ENCODE measurements at regions not wholly inside any gene's neighbourhood (a gene's known extent, or its start where the extent isn't known, plus 50 kb on each side); places are given as distances from the start of the nearest gene placed in this dataset.

GRCh38 chr4:116824172-116824571, 261.2 kb downstream of the TRAM1L1 start:
- H3K4me3 ChIP-seq (ENCODE audit: low read depth, low read length): no peak overlapping the region
- DNase-seq (ENCODE audit: low read depth): no peak
- no peak for TF ChIP-seq CTCF (IDR thresholded peaks at IDR 0.05; ENCODE audit: low read depth, low read length, missing control alignments)
- in situ Hi-C loops (cut with HindIII; ENCODE audit: low sequenced_read_pairs): no loop called here

GRCh38 chr4:116811730-116812129, 273.6 kb downstream of the TRAM1L1 start:
- H3K4me3 ChIP-seq (ENCODE audit: low read depth, low read length): no peak overlapping the region
- DNase-seq (ENCODE audit: low read depth): no peak
- no peak for TF ChIP-seq CTCF (IDR thresholded peaks at IDR 0.05; ENCODE audit: low read depth, low read length, missing control alignments)
- in situ Hi-C loops (cut with HindIII; ENCODE audit: low sequenced_read_pairs): no loop called here

- in situ Hi-C loops (cut with HindIII; ENCODE audit: low sequenced_read_pairs): no loop called here
- no peak for TF ChIP-seq CTCF (IDR thresholded peaks at IDR 0.05; ENCODE audit: low read depth, low read length, missing control alignments)
- no peak overlapping the region for H3K4me3 ChIP-seq (ENCODE audit: low read depth, low read length)
- DNase-seq (ENCODE audit: low read depth): no peak
These were observed 289.4 kb downstream of the TRAM1L1 start for GRCh38 chr4:116796022-116796421.

- in situ Hi-C loops (cut with HindIII; ENCODE audit: low sequenced_read_pairs): no loop called here
- no peak overlapping the region for H3K4me3 ChIP-seq (ENCODE audit: low read depth, low read length)
- DNase-seq (ENCODE audit: low read depth): no peak
- TF ChIP-seq CTCF (IDR thresholded peaks at IDR 0.05; ENCODE audit: low read depth, low read length, missing control alignments): no peak
These were observed 296.7 kb downstream of the TRAM1L1 start for GRCh38 chr4:116788723-116789122.

- no peak for DNase-seq (ENCODE audit: low read depth)
- no peak overlapping the region for H3K4me3 ChIP-seq (ENCODE audit: low read depth, low read length)
- in situ Hi-C loops (cut with HindIII; ENCODE audit: low sequenced_read_pairs): no loop called here
- TF ChIP-seq CTCF (IDR thresholded peaks at IDR 0.05; ENCODE audit: low read depth, low read length, missing control alignments): no peak
These were observed 330.3 kb downstream of the TRAM1L1 start for GRCh38 chr4:116755051-116755450.

GRCh38 chr4:116752027-116752426, 333.3 kb downstream of the TRAM1L1 start:
- DNase-seq (ENCODE audit: low read depth): no peak
- no peak overlapping the region for H3K4me3 ChIP-seq (ENCODE audit: low read depth, low read length)
- no peak for TF ChIP-seq CTCF (IDR thresholded peaks at IDR 0.05; ENCODE audit: low read depth, low read length, missing control alignments)
- in situ Hi-C loops (cut with HindIII; ENCODE audit: low sequenced_read_pairs): no loop called here

- no peak for TF ChIP-seq CTCF (IDR thresholded peaks at IDR 0.05; ENCODE audit: low read depth, low read length, missing control alignments)
- H3K4me3 ChIP-seq (ENCODE audit: low read depth, low read length): no peak overlapping the region
- in situ Hi-C loops (cut with HindIII; ENCODE audit: low sequenced_read_pairs): no loop called here
- no peak for DNase-seq (ENCODE audit: low read depth)
These were observed 348.6 kb downstream of the TRAM1L1 start for GRCh38 chr4:116736756-116737155.
